AG09319 (cell line): ENCODE measurements at regions not wholly inside any gene's neighbourhood (a gene's known extent, or its start where the extent isn't known, plus 50 kb on each side); places are given as distances from the start of the nearest gene placed in this dataset.

Experiments
- DNase-seq: peaks from one replicate; pipeline ENCODE4 v3.0.0-alpha.2; 2010; ENCODE audit warnings: low read depth; ENCODE audit errors: extremely low read depth
- TF ChIP-seq, protein P1 (sequence below): IDR thresholded peaks from 2 replicates; pipeline ENCODE4 v1.5.1; 2011; ENCODE audit warnings: low read depth, mild to moderate bottlenecking, inconsistent platforms, low read length, moderate library complexity

DNA sequence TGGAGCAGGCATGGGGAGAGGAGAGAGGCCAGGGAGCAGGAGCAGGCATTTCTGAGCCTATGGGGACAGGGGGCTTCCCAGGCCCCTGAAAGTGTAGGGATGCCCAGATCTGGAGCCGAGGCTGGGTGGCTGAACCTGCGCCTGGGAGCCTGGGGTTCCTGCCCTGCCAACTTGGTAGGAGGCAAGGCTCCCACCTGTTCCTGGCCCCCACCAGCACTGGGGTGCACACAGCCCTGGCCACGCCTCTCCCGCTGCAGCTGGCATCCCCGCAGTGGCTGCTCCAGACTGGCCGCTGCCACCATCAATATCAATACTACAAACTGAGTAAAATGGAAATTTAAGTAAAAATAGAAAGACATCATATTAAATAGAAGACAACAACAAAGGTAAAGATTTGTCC is 684.9 kb upstream of the MAP3K7 start:
- TF ChIP-seq, protein P1, sequence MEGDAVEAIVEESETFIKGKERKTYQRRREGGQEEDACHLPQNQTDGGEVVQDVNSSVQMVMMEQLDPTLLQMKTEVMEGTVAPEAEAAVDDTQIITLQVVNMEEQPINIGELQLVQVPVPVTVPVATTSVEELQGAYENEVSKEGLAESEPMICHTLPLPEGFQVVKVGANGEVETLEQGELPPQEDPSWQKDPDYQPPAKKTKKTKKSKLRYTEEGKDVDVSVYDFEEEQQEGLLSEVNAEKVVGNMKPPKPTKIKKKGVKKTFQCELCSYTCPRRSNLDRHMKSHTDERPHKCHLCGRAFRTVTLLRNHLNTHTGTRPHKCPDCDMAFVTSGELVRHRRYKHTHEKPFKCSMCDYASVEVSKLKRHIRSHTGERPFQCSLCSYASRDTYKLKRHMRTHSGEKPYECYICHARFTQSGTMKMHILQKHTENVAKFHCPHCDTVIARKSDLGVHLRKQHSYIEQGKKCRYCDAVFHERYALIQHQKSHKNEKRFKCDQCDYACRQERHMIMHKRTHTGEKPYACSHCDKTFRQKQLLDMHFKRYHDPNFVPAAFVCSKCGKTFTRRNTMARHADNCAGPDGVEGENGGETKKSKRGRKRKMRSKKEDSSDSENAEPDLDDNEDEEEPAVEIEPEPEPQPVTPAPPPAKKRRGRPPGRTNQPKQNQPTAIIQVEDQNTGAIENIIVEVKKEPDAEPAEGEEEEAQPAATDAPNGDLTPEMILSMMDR: no peak
- no peak for DNase-seq

DNA sequence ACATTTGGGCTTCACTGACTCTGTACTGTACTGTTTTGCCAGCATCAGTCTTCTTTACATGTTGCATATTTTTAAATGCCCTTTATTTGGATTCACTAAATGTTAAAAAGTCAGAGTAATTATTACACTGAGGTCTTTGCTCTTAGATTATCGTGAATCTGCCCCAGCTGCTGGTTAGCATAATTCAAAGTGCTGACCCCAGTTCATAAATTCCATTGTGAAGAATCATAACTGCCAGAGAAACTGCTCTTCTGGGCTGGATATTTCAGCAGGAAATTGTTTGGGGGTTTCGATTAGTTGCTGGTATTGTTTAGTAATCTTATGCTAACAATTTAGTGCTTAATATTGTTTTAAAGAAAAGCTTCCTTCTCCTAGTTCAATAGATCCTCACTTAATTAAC is 682.1 kb upstream of the MAP3K7 start:
- TF ChIP-seq, protein P1: no peak
- DNase-seq: no peak

GRCh38 chr6:91267246-91267645 is 680.4 kb upstream of the MAP3K7 start:
- no peak for DNase-seq
- TF ChIP-seq, protein P1: no peak

- TF ChIP-seq, protein P1: no peak
- DNase-seq: no peak
These were observed 679.3 kb upstream of the MAP3K7 start for GRCh38 chr6:91266156-91266555.

GRCh38 chr6:91243436-91243835 is 656.6 kb upstream of the MAP3K7 start:
- DNase-seq: no peak
- TF ChIP-seq, protein P1: no peak

- no peak for DNase-seq
- TF ChIP-seq, protein P1: no peak
These were observed 655.7 kb upstream of the MAP3K7 start for GRCh38 chr6:91242614-91242949.

- DNase-seq: no peak
- TF ChIP-seq, protein P1: no peak
These were observed 655.2 kb upstream of the MAP3K7 start for GRCh38 chr6:91241946-91242613.
